ENCODE measurements at regions not wholly inside any gene's neighbourhood (a gene's known extent, or its start where the extent isn't known, plus 50 kb on each side); places are given as distances from the start of the nearest gene placed in this dataset.
"Not testable (repeated sequence)": the region's sequence is repeated elsewhere in the genome, so short reads cannot be mapped to it uniquely, and the experiment has no call there.

DNA sequence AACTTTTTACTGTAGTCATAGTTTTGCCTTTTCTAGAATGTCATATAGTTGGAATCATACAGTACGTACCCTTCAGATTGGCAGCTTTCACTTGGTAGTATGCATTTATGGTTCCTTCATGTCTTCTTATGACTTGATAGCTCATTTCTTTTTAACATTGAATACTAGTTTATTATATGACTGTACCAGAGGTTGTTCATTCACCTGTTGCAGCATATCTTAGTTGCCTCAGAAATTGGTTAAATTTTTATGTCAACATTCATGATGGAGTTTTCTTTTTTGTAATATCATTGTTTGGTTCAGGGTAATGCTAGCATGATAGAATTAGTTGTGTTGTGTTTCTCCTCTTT, 94.8 kb upstream of the CDK13 start:
- TF ChIP-seq EP300 (IDR thresholded peaks at IDR 0.05) (no peak), POLR2AphosphoS5 (IDR thresholded peaks at IDR 0.05) (no peak), POLR2A (IDR thresholded peaks at IDR 0.05) (no peak)
- TF ChIP-seq, protein P1, sequence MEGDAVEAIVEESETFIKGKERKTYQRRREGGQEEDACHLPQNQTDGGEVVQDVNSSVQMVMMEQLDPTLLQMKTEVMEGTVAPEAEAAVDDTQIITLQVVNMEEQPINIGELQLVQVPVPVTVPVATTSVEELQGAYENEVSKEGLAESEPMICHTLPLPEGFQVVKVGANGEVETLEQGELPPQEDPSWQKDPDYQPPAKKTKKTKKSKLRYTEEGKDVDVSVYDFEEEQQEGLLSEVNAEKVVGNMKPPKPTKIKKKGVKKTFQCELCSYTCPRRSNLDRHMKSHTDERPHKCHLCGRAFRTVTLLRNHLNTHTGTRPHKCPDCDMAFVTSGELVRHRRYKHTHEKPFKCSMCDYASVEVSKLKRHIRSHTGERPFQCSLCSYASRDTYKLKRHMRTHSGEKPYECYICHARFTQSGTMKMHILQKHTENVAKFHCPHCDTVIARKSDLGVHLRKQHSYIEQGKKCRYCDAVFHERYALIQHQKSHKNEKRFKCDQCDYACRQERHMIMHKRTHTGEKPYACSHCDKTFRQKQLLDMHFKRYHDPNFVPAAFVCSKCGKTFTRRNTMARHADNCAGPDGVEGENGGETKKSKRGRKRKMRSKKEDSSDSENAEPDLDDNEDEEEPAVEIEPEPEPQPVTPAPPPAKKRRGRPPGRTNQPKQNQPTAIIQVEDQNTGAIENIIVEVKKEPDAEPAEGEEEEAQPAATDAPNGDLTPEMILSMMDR (IDR thresholded peaks at IDR 0.05), result no peak
- 52 to 81% (median 80%) methylated on average over 1 of the region's 1 CpG for WGBS, 5 donors
- no peak for DNase-seq
- H3K4me1 ChIP-seq, result peaks cover 0 to 6% (median 0%) of the 10 kb centered on the region in 4 donors
- peak overlapping the region; percentile 33 to 46 (median 38) for H3K4me3 ChIP-seq
- H3K27me3 ChIP-seq, result peaks cover 0 to 6% (median 0%) of the 10 kb centered on the region in 3 donors
- intact Hi-C loops (cut with DNase I; ENCODE audit: low total_unique reads), result no loop called here
- no peaks in the 10 kb centered on the region for H3K36me3 ChIP-seq
- no peak overlapping the region for H3K27ac ChIP-seq
- no peaks in the 10 kb centered on the region for H3K9me3 ChIP-seq

DNA sequence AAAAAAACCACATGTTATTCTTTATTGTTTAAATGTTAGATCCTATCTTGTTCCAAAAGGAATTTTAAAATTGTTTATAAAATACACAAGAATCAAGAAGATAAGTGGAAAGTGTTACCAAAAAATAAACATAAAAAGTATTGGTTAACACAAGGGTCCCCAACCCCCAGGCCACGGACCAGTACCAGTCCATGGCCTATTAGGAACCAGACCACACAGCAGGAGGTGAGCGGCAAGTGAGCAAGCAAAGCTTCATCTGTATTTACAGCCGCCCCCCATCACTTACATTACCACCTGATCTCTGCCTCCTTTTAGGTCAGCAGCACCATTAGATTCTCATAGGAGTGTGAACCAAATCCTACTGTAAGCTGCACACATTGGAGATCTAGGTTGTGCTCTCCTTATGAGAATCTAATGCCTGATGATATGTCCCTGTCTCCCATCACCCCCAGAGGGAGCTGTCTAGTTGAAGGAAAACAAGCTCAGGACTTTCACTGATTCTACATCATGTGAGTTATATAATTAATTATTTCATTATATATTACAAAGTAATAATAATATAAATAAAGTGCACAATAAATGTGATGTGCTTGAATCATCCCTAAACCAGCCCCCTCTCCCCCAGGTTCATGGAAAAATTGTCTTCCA, 86.3 kb upstream of the CDK13 start:
- H3K27ac ChIP-seq; H3K4me3 ChIP-seq; H3K27me3 ChIP-seq; intact Hi-C loops (cut with DNase I; ENCODE audit: low total_unique reads); H3K4me1 ChIP-seq; DNase-seq; H3K36me3 ChIP-seq; H3K9me3 ChIP-seq: not testable (repeated sequence)
- WGBS, 5 donors, result 72 to 84% (median 74%) methylated on average over 3 of the region's 3 CpGs

DNA sequence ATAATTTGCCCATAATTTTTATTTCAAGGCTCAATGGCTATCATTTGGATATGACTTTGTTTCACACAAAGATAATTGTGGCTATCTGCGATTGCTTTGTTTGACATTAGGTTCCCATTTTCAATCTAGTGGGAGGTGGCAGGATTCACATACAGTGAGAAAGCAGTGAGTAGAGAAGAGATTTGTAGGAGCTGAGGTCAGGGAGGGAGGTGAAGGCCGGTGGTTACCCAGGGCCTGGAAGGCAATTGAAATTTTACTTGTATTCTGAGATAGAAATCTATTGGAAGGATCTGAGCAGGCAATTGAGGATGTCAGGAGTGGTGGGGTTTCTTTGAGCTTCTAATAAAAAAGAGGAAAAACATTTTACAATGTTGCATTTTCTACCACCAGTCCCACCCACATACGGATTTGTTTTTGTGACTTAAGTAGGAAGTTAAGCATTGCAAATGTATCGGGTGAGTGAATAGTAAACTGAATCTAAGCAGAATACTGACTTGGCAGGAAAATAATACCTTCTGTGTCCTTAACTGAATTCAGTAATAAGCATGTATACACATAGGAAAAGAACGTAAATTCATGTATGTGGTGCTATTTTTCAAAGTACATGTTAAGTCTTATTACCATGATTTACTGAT, 80.1 kb upstream of the CDK13 start:
- intact Hi-C loops (cut with DNase I; ENCODE audit: low total_unique reads); H3K4me3 ChIP-seq; H3K27me3 ChIP-seq; H3K27ac ChIP-seq; H3K9me3 ChIP-seq; H3K36me3 ChIP-seq; H3K4me1 ChIP-seq; DNase-seq: not testable (repeated sequence)
- WGBS, 5 donors, result 62 to 74% (median 73%) methylated on average over 5 of the region's 5 CpGs

DNA sequence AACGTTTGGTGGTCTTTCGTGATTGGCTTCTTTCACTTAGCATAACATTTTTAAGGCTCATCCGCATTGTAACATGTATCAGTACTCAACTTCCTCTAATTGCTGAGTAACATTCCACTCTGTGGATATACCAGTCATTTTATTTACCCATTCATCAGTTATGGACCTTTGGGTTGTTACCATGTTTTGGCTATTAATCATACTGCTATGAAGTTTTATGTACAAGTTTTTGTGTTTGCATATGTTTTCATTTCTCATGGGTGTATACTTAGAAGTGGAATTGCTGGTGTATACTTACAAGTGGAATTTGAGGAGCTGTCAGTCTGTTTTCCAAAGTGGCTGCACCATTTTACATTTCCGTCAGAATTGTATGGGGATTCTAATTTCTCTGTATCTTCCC, 78.4 kb upstream of the CDK13 start:
- H3K9me3 ChIP-seq; intact Hi-C loops (cut with DNase I; ENCODE audit: low total_unique reads); H3K27me3 ChIP-seq; DNase-seq; H3K27ac ChIP-seq; H3K36me3 ChIP-seq; H3K4me1 ChIP-seq; H3K4me3 ChIP-seq: not testable (repeated sequence)
- 86 to 93% (median 91%) methylated on average over 4 of the region's 4 CpGs for WGBS, 5 donors

DNA sequence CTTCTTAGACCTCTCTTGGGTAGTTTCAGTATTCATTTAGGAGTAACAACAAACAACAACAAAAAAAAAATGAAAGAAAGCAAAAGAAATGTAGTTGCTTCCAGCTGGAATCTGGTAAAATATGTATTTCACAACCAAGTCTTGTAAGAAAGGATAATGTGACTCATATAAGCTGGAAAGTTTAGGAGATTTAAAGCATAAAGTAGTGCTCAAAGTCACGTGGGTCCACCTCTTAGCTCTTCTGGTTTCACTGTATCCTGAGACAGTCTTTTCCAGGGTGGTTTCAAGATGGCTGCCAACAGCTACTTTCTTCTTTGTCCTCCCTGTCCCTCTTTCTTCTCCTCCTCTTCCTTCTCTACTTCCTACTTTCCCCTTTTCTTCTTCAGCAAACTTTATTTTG, 69.5 kb upstream of the CDK13 start:
- Histone ChIP-seq H3K27ac (no peak overlapping the region), H3K4me1 (no peaks in the 10 kb centered on the region), H3K9me3 (peaks cover 11 to 21% (median 15%) of the 10 kb centered on the region in 4 donors), H3K36me3 (no peaks in the 10 kb centered on the region), H3K27me3 (no peaks in the 10 kb centered on the region), H3K4me3 (no peak overlapping the region)
- no peak for DNase-seq
- WGBS, 5 donors, result 36 to 62% (median 42%) methylated on average over 1 of the region's 1 CpG
- TF ChIP-seq POLR2A (IDR thresholded peaks at IDR 0.05) (no peak), POLR2AphosphoS5 (IDR thresholded peaks at IDR 0.05) (no peak), EP300 (IDR thresholded peaks at IDR 0.05) (no peak)
- TF ChIP-seq, protein P1 (IDR thresholded peaks at IDR 0.05), result no peak
- intact Hi-C loops (cut with DNase I; ENCODE audit: low total_unique reads), result no loop called here

DNA sequence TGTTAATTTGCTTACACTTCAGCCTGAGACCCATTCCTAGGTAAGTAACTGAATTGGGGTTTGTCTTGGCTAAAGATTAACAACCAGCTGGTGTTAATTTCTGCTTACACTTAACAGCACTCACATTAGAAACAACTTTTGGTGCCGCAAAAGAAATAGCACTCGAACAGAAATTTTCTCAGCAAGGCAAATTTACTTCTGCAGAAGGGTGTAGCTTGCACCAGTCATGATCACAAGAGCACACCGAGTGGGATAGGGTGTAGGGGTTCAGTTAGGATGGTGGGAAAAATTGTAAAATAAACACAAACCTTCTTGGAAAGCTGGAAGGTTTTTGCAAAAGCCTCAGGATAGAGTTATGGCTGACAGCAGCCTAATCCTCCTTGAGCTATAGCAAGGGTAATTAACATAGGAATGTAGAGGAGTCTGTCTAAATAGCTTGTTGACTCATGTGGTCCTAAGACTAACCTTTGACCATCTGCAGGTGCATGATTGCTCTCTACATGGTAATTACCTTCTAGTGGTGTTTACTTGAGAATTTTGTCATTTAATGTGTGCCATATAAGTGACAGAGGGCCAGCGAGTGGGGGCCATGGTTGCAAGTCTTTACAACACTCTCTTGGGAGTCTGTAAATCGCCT, 67.8 kb upstream of the CDK13 start:
- Histone ChIP-seq H3K27ac (no peak overlapping the region), H3K27me3 (no peaks in the 10 kb centered on the region), H3K36me3 (no peaks in the 10 kb centered on the region), H3K9me3 (peaks cover 11 to 21% (median 15%) of the 10 kb centered on the region in 4 donors), H3K4me1 (no peaks in the 10 kb centered on the region), H3K4me3 (no peak overlapping the region)
- TF ChIP-seq POLR2AphosphoS5 (IDR thresholded peaks at IDR 0.05), result no peak
- TF ChIP-seq, protein P1 (IDR thresholded peaks at IDR 0.05), result no peak
- no peak for TF ChIP-seq POLR2A (IDR thresholded peaks at IDR 0.05)
- TF ChIP-seq EP300 (IDR thresholded peaks at IDR 0.05), result no peak
- no peak for DNase-seq
- intact Hi-C loops (cut with DNase I; ENCODE audit: low total_unique reads), result no loop called here
- 77 to 92% (median 87%) methylated on average over 5 of the region's 5 CpGs for WGBS, 5 donors

All from stomach (tissue), 8 donors.